Activated T-cell treated with anti-CD3 and anti-CD28 coated beads for 48 hours (primary cell): ENCODE measurements at regions not wholly inside any gene's neighbourhood (a gene's known extent, or its start where the extent isn't known, plus 50 kb on each side); places are given as distances from the start of the nearest gene placed in this dataset.

Experiments used
- DNase-seq: peaks from one replicate; pipeline ENCODE4 v3.0.0-alpha.2; 2020; ENCODE audit warnings: low read depth

GRCh38 chr6:148291876-148292275 is 50.8 kb upstream of the SASH1 start:
- DNase-seq: no peak
